Stomach (tissue), 4 donors: ENCODE measurements at regions not wholly inside any gene's neighbourhood (a gene's known extent, or its start where the extent isn't known, plus 50 kb on each side); places are given as distances from the start of the nearest gene placed in this dataset.

Experiments
- EP300 ChIP-seq: sonication (generic); formaldehyde crosslinking; IDR thresholded peaks from one replicate; pipeline ENCODE4 v1.6.1; 2017; ENCODE audit warnings: antibody characterized with exemption
- POLR2A ChIP-seq, 4 donors: fragments of 450-650 bp; IDR thresholded peaks; one replicate each; pipeline ENCODE4 v1.6.1; 2016; ENCODE audit warnings: antibody characterized with exemption in 4 of 4, control low read depth in 2 of 4, mild to moderate bottlenecking in 1 of 4, moderate library complexity in 1 of 4
- POLR2AphosphoS5 ChIP-seq, 3 donors: sonication (generic); formaldehyde crosslinking; IDR thresholded peaks; one replicate each; pipeline ENCODE4 v1.6.1; 2016; ENCODE audit warnings: antibody characterized with exemption in 3 of 3
- TF ChIP-seq, protein P1 (sequence below), 7 experiments: fragments of 450-650 bp in 4 of 7; fragments of 200-600 bp in 3 of 7; sonication (generic) in 3 of 7; IDR thresholded peaks; one replicate each; pipeline ENCODE4 v1.5.1; 2016 to 2019; ENCODE audit warnings: antibody characterized with exemption in 7 of 7, control low read depth in 2 of 7, mild to moderate bottlenecking in 1 of 7

GRCh38 chr2:128557069-128557468 is 238.4 kb upstream of the HS6ST1 start:
- TF ChIP-seq, protein P1, sequence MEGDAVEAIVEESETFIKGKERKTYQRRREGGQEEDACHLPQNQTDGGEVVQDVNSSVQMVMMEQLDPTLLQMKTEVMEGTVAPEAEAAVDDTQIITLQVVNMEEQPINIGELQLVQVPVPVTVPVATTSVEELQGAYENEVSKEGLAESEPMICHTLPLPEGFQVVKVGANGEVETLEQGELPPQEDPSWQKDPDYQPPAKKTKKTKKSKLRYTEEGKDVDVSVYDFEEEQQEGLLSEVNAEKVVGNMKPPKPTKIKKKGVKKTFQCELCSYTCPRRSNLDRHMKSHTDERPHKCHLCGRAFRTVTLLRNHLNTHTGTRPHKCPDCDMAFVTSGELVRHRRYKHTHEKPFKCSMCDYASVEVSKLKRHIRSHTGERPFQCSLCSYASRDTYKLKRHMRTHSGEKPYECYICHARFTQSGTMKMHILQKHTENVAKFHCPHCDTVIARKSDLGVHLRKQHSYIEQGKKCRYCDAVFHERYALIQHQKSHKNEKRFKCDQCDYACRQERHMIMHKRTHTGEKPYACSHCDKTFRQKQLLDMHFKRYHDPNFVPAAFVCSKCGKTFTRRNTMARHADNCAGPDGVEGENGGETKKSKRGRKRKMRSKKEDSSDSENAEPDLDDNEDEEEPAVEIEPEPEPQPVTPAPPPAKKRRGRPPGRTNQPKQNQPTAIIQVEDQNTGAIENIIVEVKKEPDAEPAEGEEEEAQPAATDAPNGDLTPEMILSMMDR (IDR thresholded peaks at IDR 0.05), result no peak
- TF ChIP-seq POLR2A (IDR thresholded peaks at IDR 0.05) (no peak), POLR2AphosphoS5 (IDR thresholded peaks at IDR 0.05) (no peak), EP300 (no peak)
